ENCODE measurements at regions not wholly inside any gene's neighbourhood (a gene's known extent, or its start where the extent isn't known, plus 50 kb on each side); places are given as distances from the start of the nearest gene placed in this dataset.

DNA sequence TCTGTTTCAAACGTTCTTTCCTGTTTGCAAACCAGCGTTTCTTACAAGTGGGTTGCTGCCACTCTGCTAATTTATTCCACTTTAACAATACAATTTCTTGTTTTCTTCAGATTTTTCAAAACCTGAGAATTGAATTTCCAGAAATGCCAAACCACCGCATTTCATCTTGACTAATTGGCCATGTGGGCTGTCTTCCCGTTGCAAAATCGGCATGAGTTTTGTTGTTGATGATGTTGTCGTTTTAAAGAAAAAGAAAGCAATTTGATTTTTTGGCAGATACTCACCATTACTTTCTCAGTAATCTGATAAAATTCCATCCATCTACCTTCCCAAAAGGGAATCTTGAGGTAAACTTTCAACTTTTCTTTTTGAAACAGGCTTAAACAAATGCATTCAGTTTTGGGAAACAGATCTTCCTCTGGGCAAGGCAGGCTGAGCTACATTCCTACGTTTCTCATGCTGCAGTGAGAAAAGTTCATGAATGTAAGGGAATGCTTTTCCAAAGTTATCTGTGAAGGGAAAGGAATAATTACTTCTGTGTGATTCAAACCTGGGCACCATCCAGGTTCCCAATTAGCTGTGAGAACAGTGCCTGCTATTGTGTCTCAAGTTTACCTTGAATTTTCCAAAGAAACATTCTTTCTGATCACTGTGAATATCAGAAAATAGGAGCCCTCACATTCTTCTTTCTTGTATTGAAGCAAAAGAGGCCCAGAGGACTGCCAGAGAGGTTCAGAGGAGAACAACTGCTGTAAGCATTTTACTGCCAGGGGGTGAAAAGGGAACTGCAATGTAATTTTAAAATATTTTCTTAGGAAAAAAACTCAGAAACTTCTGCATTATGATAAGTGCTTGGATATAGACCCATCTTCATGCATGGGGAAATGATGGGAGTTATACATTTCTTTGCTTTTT lies 100.7 kb upstream of the TUT7 start:
- TF ChIP-seq, protein P1, sequence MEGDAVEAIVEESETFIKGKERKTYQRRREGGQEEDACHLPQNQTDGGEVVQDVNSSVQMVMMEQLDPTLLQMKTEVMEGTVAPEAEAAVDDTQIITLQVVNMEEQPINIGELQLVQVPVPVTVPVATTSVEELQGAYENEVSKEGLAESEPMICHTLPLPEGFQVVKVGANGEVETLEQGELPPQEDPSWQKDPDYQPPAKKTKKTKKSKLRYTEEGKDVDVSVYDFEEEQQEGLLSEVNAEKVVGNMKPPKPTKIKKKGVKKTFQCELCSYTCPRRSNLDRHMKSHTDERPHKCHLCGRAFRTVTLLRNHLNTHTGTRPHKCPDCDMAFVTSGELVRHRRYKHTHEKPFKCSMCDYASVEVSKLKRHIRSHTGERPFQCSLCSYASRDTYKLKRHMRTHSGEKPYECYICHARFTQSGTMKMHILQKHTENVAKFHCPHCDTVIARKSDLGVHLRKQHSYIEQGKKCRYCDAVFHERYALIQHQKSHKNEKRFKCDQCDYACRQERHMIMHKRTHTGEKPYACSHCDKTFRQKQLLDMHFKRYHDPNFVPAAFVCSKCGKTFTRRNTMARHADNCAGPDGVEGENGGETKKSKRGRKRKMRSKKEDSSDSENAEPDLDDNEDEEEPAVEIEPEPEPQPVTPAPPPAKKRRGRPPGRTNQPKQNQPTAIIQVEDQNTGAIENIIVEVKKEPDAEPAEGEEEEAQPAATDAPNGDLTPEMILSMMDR (conservative IDR thresholded peaks at IDR 0.05), result no peak
- TF ChIP-seq ZFX (IDR thresholded peaks at IDR 0.05), result no peak
